OCI-LY1 (cell line): ENCODE measurements at regions not wholly inside any gene's neighbourhood (a gene's known extent, or its start where the extent isn't known, plus 50 kb on each side); places are given as distances from the start of the nearest gene placed in this dataset.

Experiments used
- H2AFZ ChIP-seq: fragments of 200-600 bp; sonication (generic), shearing (Covaris generic); 2 replicates; pipeline ENCODE4 v1.6.0; 2014; ENCODE audit warnings: antibody characterized with exemption, mild to moderate bottlenecking, low read length
- H3F3A ChIP-seq: fragments of 200-600 bp; sonication (generic), shearing (Covaris generic); 2 replicates; pipeline ENCODE4 v1.6.0; 2014; ENCODE audit warnings: mild to moderate bottlenecking, antibody characterized with exemption, low read length, moderate library complexity; ENCODE audit not compliant: insufficient read depth
- H3K27ac ChIP-seq: fragments of 200-600 bp; sonication (generic); 2 replicates; pipeline ENCODE4 v1.5.1; 2014; ENCODE audit warnings: low read length, mixed run types, mild to moderate bottlenecking, low read depth; ENCODE audit not compliant: poor library complexity, severe bottlenecking
- H3K27me3 ChIP-seq: fragments of 200-600 bp; sonication (generic); 2 replicates; pipeline ENCODE4 v1.6.0; 2014; ENCODE audit warnings: antibody characterized with exemption, mild to moderate bottlenecking, low read length, moderate library complexity; ENCODE audit not compliant: insufficient read depth
- H3K36me3 ChIP-seq: fragments of 200-600 bp; sonication (generic); 2 replicates; pipeline ENCODE4 v1.6.1; 2014; ENCODE audit warnings: mild to moderate bottlenecking, antibody characterized with exemption, low read length, moderate library complexity, mixed read lengths; ENCODE audit not compliant: insufficient read depth
- H3K4me1 ChIP-seq: fragments of 200-600 bp; sonication (generic); 2 replicates; pipeline ENCODE4 v1.5.1; 2014; ENCODE audit warnings: mild to moderate bottlenecking, low read length, moderate library complexity; ENCODE audit not compliant: insufficient read depth, severe bottlenecking
- H3K4me2 ChIP-seq: fragments of 200-600 bp; sonication (generic), shearing (Covaris generic); 2 replicates; pipeline ENCODE4 v1.6.1; 2014; ENCODE audit warnings: low read length
- H3K4me3 ChIP-seq: fragments of 200-600 bp; sonication (generic); 2 replicates; pipeline ENCODE4 v1.5.1; 2014; ENCODE audit warnings: low read length, low read depth, mild to moderate bottlenecking, mixed read lengths; ENCODE audit not compliant: poor library complexity, severe bottlenecking
- H3K79me2 ChIP-seq: fragments of 200-600 bp; shearing (Covaris generic); 2 replicates; pipeline ENCODE4 v1.6.1; 2016; ENCODE audit warnings: mixed run types, low read length, mixed read lengths; ENCODE audit not compliant: insufficient read depth
- H3K9ac ChIP-seq: fragments of 200-600 bp; sonication (generic), shearing (Covaris generic); 2 replicates; pipeline ENCODE4 v1.6.1; 2014; ENCODE audit warnings: mild to moderate bottlenecking, low read length, mixed read lengths
- H3K9me2 ChIP-seq: fragments of 200-600 bp; sonication (generic), shearing (Covaris generic); 2 replicates; pipeline ENCODE4 v1.6.1; 2014; ENCODE audit warnings: low read depth, mild to moderate bottlenecking, low read length, mixed read lengths
- H3K9me3 ChIP-seq: fragments of 200-600 bp; shearing (Covaris generic); 2 replicates; pipeline ENCODE4 v1.6.1; 2014; ENCODE audit warnings: low read length, mixed read lengths
- H4K20me1 ChIP-seq: fragments of 200-600 bp; sonication (generic), shearing (Covaris generic); 2 replicates; pipeline ENCODE4 v1.6.0; 2016; ENCODE audit warnings: mild to moderate bottlenecking, low read length; ENCODE audit not compliant: insufficient read depth
- EZH2 ChIP-seq: fragments of 200-600 bp; sonication (generic), shearing (Covaris generic); IDR thresholded peaks from 2 replicates; pipeline ENCODE4 v1.8.0; 2017; ENCODE audit warnings: borderline replicate concordance, mixed run types, mild to moderate bottlenecking, antibody characterized with exemption, low read length, moderate library complexity, mixed read lengths
- TF ChIP-seq, protein P1 (sequence below): fragments of 200-600 bp; sonication (generic), shearing (Covaris generic); IDR thresholded peaks from 2 replicates; pipeline ENCODE4 v1.5.1; 2017; ENCODE audit warnings: mild to moderate bottlenecking, antibody characterized with exemption, low read length, moderate library complexity, mixed read lengths

DNA sequence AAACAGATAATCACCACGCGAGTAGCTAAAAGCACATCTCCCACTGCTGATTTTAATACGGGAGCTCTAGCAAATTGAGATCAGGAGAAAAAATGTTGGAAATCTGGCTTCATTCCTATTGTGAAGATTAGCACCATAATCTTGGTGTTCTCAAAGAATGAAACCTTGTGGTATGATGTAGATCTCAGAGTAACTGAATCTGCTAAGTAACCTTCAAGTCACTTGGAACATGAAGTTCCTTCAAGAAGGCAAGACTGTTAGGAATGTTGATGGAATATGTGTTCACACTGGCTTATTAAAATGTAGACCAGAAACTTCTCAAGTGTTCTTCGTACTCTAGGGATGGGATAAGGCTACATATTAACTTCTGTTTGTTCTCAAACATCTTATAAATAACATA, 117.4 kb upstream of the CHRM3 start:
- H3K9ac ChIP-seq: no peak overlapping the region
- H3K9me3 ChIP-seq: no peaks in the 10 kb centered on the region
- no peak overlapping the region for H2AFZ ChIP-seq
- no peaks in the 10 kb centered on the region for H3K27me3 ChIP-seq
- no peaks in the 10 kb centered on the region for H3K36me3 ChIP-seq
- TF ChIP-seq, protein P1, sequence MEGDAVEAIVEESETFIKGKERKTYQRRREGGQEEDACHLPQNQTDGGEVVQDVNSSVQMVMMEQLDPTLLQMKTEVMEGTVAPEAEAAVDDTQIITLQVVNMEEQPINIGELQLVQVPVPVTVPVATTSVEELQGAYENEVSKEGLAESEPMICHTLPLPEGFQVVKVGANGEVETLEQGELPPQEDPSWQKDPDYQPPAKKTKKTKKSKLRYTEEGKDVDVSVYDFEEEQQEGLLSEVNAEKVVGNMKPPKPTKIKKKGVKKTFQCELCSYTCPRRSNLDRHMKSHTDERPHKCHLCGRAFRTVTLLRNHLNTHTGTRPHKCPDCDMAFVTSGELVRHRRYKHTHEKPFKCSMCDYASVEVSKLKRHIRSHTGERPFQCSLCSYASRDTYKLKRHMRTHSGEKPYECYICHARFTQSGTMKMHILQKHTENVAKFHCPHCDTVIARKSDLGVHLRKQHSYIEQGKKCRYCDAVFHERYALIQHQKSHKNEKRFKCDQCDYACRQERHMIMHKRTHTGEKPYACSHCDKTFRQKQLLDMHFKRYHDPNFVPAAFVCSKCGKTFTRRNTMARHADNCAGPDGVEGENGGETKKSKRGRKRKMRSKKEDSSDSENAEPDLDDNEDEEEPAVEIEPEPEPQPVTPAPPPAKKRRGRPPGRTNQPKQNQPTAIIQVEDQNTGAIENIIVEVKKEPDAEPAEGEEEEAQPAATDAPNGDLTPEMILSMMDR: no peak
- H3K4me3 ChIP-seq: no peak overlapping the region
- H3K27ac ChIP-seq: no peak overlapping the region
- H3F3A ChIP-seq: no peaks in the 10 kb centered on the region
- H3K79me2 ChIP-seq: no peaks in the 10 kb centered on the region
- no peaks in the 10 kb centered on the region for H4K20me1 ChIP-seq
- no peaks in the 10 kb centered on the region for H3K9me2 ChIP-seq
- no peak overlapping the region for H3K4me2 ChIP-seq
- no peaks in the 10 kb centered on the region for H3K4me1 ChIP-seq

DNA sequence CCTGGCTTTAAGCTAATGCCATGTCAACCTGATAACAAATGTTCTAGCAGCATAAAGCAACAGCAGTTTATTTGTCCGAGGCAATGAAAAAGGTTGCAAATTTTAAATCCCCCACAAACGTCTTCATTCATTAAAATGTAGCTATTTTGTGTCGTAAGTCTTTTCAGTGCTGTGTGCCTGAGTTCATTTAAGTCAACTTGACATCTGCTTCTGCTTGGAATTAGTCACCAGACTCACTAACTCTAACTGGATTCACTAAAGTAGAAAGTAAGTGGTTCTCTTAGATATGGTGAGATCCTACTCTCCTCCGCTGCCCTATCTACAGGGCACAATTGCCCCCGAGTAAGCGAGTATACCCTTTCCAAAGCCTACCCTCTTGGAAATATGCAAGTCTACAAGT, 118.4 kb upstream of the CHRM3 start:
- Histone ChIP-seq H3K4me1 (no peaks in the 10 kb centered on the region), H3K4me3 (no peak overlapping the region), H3K36me3 (no peaks in the 10 kb centered on the region), H3K9me2 (no peaks in the 10 kb centered on the region), H3K79me2 (no peaks in the 10 kb centered on the region), H2AFZ (no peak overlapping the region), H3K4me2 (no peak overlapping the region), H3K27ac (no peak overlapping the region), H3K9me3 (no peaks in the 10 kb centered on the region), H3K27me3 (no peaks in the 10 kb centered on the region), H3K9ac (no peak overlapping the region), H4K20me1 (no peaks in the 10 kb centered on the region), H3F3A (no peaks in the 10 kb centered on the region)
- TF ChIP-seq, protein P1: no peak
- TF ChIP-seq EZH2: no peak

DNA sequence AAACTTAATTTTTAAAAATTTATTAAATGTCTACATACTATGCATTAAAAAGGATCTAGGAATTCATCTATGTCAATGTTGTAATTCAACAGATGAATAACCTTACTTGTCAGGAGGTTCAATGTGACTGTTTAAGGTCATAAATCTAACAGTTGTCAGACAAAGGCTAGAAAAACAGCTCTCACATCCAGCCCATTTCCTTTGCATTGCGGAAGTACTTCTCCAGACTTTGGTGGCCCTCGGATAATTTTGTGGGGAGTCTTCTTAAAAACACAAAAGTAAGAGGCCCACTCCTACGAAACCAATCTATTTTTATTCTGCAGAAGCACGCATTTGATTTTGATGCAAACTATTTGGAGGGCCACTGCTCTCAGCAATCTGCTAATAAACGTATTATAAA, 122.6 kb upstream of the CHRM3 start:
- no peaks in the 10 kb centered on the region for H3K9me2 ChIP-seq
- H3K27me3 ChIP-seq: no peaks in the 10 kb centered on the region
- no peaks in the 10 kb centered on the region for H3F3A ChIP-seq
- no peak overlapping the region for H3K27ac ChIP-seq
- no peak overlapping the region for H3K9ac ChIP-seq
- no peaks in the 10 kb centered on the region for H3K9me3 ChIP-seq
- no peak overlapping the region for H3K4me2 ChIP-seq
- H4K20me1 ChIP-seq: no peaks in the 10 kb centered on the region
- TF ChIP-seq EZH2: no peak
- TF ChIP-seq, protein P1: no peak
- no peaks in the 10 kb centered on the region for H3K36me3 ChIP-seq
- H3K4me1 ChIP-seq: no peaks in the 10 kb centered on the region
- no peak overlapping the region for H2AFZ ChIP-seq
- no peaks in the 10 kb centered on the region for H3K79me2 ChIP-seq
- H3K4me3 ChIP-seq: no peak overlapping the region
